ENCODE measurements at regions not wholly inside any gene's neighbourhood (a gene's known extent, or its start where the extent isn't known, plus 50 kb on each side); places are given as distances from the start of the nearest gene placed in this dataset.
A peak's percentile ranks its signal among the peaks of the same experiment; 100 is the strongest.

GRCh38 chr19:31066385-31066784, 282.9 kb downstream of the TSHZ3 start:
- no peaks in the 10 kb centered on the region for H3K4me1 ChIP-seq
- intact Hi-C loops (cut with DNase I): no loop called here
- no peak overlapping the region for H3K4me3 ChIP-seq

GRCh38 chr19:31064491-31064890, 284.7 kb downstream of the TSHZ3 start:
- H3K4me1 ChIP-seq: no peaks in the 10 kb centered on the region
- intact Hi-C loops (cut with DNase I): no loop called here
- no peak for DNase-seq (ENCODE audit: low spot score in 2 of 2)
- no peaks in the 10 kb centered on the region for H3K9me3 ChIP-seq
- TF ChIP-seq CTCF (IDR thresholded peaks at IDR 0.05): no peak
- H3K36me3 ChIP-seq: no peaks in the 10 kb centered on the region
- H3K27ac ChIP-seq: no peak overlapping the region
- H3K27me3 ChIP-seq: no peaks in the 10 kb centered on the region
- H3K4me3 ChIP-seq: no peak overlapping the region

More at GRCh38 chr19:31066385-31066784, 282.9 kb downstream of the TSHZ3 start:
- TF ChIP-seq CTCF (IDR thresholded peaks at IDR 0.05): no peak
- no peak for DNase-seq (ENCODE audit: low spot score in 2 of 2)
- no peaks in the 10 kb centered on the region for H3K36me3 ChIP-seq
- no peaks in the 10 kb centered on the region for H3K9me3 ChIP-seq
- no peak overlapping the region for H3K27ac ChIP-seq
- no peaks in the 10 kb centered on the region for H3K27me3 ChIP-seq

GRCh38 chr19:31058676-31059340, 290.4 kb downstream of the TSHZ3 start:
- no peaks in the 10 kb centered on the region for H3K4me1 ChIP-seq
- intact Hi-C loops (cut with DNase I): no loop called here

GRCh38 chr19:31057476-31057875, 291.8 kb downstream of the TSHZ3 start:
- intact Hi-C loops (cut with DNase I): no loop called here
- no peaks in the 10 kb centered on the region for H3K27me3 ChIP-seq

More at GRCh38 chr19:31058676-31059340, 290.4 kb downstream of the TSHZ3 start:
- TF ChIP-seq CTCF (IDR thresholded peaks at IDR 0.05): no peak
- Histone ChIP-seq H3K4me3 (no peak overlapping the region), H3K36me3 (no peaks in the 10 kb centered on the region), H3K27ac (no peak overlapping the region), H3K27me3 (no peaks in the 10 kb centered on the region), H3K9me3 (no peaks in the 10 kb centered on the region)
- no peak for DNase-seq (ENCODE audit: low spot score in 2 of 2)

GRCh38 chr19:31055454-31055853, 293.8 kb downstream of the TSHZ3 start:
- Histone ChIP-seq H3K4me3 (no peak overlapping the region), H3K27me3 (no peaks in the 10 kb centered on the region), H3K9me3 (no peaks in the 10 kb centered on the region), H3K27ac (no peak overlapping the region), H3K36me3 (no peaks in the 10 kb centered on the region), H3K4me1 (no peaks in the 10 kb centered on the region)
- intact Hi-C loops (cut with DNase I): no loop called here
- DNase-seq (ENCODE audit: low spot score in 2 of 2): no peak
- TF ChIP-seq CTCF (IDR thresholded peaks at IDR 0.05): no peak

More at GRCh38 chr19:31057476-31057875, 291.8 kb downstream of the TSHZ3 start:
- TF ChIP-seq CTCF (IDR thresholded peaks at IDR 0.05): no peak
- H3K4me3 ChIP-seq: no peak overlapping the region
- no peaks in the 10 kb centered on the region for H3K36me3 ChIP-seq
- DNase-seq (ENCODE audit: low spot score in 2 of 2): no peak
- H3K9me3 ChIP-seq: no peaks in the 10 kb centered on the region
- no peaks in the 10 kb centered on the region for H3K4me1 ChIP-seq
- H3K27ac ChIP-seq: no peak overlapping the region

GRCh38 chr19:31054430-31054829, 294.8 kb downstream of the TSHZ3 start:
- Histone ChIP-seq H3K36me3 (no peaks in the 10 kb centered on the region), H3K27ac (no peak overlapping the region), H3K27me3 (no peaks in the 10 kb centered on the region), H3K4me1 (no peaks in the 10 kb centered on the region), H3K9me3 (no peaks in the 10 kb centered on the region), H3K4me3 (no peak overlapping the region)
- TF ChIP-seq CTCF (IDR thresholded peaks at IDR 0.05): peak in 1 of 3 experiments; percentile 22
- no peak for DNase-seq (ENCODE audit: low spot score in 2 of 2)
- intact Hi-C loops (cut with DNase I): no loop called here

All from ascending aorta (tissue), 2 donors.